GM12865 (cell line): ENCODE measurements at regions not wholly inside any gene's neighbourhood (a gene's known extent, or its start where the extent isn't known, plus 50 kb on each side); places are given as distances from the start of the nearest gene placed in this dataset.

ENCODE experiments used
- DNase-seq: peaks from one replicate; pipeline ENCODE4 v3.0.0; 2010; ENCODE audit warnings: low read depth
- H3K4me3 ChIP-seq: 2 replicates; pipeline ENCODE4 v1.5.1; 2011; ENCODE audit warnings: mild to moderate bottlenecking, low read depth, low read length, control low read depth
- TF ChIP-seq, protein P1 (sequence below): IDR thresholded peaks from 2 replicates; pipeline ENCODE4 v1.5.1; 2011; ENCODE audit warnings: low read length, control low read depth, low read depth, inconsistent platforms; ENCODE audit not compliant: insufficient read depth; ENCODE audit errors: missing control alignments

DNA sequence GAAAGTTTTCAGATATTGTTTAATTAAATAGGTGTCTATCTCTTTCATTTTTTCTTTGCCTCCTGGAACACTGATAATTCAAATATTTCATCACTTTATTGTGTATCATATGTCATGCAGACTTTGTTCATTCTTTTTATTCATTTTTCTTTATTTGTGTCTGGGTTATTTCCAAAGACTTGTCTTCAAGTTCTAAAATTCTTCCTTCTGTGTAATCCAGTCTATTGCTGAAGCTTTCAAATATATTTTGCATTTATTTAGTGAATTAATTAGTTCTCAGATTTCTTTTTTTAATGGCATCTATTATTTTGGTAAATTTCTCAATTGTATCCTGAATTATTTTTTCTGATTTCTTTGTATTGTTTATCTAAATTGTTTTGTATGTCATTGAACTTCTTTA, 70.1 kb downstream of the ZNF330 start:
- H3K4me3 ChIP-seq: no peak overlapping the region
- no peak for DNase-seq
- TF ChIP-seq, protein P1, sequence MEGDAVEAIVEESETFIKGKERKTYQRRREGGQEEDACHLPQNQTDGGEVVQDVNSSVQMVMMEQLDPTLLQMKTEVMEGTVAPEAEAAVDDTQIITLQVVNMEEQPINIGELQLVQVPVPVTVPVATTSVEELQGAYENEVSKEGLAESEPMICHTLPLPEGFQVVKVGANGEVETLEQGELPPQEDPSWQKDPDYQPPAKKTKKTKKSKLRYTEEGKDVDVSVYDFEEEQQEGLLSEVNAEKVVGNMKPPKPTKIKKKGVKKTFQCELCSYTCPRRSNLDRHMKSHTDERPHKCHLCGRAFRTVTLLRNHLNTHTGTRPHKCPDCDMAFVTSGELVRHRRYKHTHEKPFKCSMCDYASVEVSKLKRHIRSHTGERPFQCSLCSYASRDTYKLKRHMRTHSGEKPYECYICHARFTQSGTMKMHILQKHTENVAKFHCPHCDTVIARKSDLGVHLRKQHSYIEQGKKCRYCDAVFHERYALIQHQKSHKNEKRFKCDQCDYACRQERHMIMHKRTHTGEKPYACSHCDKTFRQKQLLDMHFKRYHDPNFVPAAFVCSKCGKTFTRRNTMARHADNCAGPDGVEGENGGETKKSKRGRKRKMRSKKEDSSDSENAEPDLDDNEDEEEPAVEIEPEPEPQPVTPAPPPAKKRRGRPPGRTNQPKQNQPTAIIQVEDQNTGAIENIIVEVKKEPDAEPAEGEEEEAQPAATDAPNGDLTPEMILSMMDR: no peak

DNA sequence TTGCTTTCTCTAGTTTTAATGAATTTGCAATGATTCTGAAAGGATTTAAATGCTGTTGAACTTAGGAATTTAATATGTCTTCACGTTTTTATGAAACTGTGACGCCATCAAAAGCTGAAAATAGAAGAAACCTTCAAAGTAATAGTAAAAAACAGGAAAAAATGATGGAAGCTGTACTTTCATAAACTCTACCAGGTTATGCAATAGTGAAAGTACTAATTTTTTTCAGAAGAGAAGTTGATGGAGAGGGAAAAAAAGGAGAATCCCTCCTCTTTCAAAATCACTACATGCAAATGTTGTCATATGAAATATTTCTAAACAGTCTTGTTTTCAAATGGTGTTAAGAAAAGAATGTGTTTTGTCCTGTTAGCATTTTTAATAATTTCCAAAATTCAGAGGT, 73.6 kb downstream of the ZNF330 start:
- TF ChIP-seq, protein P1: no peak
- no peak overlapping the region for H3K4me3 ChIP-seq
- DNase-seq: no peak

DNA sequence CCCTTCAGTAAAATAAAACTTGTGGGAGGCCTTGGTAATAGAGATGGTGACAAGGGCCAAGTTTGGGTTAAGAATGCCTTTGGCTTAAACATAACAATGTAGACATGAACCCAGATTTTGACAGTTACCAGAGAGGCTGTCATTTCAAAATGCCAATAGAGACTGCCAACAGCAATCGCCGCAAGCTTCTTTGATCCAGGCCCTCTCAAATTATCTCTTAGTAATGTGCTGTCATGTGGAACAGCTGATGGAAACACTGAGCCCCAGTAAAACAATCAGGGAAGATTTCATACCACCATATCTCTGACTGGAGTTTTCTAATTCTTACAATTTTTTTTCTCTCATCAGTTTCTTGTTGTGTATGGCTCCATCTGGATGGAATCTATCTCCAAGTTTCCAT, 80.5 kb downstream of the ZNF330 start:
- TF ChIP-seq, protein P1: no peak
- H3K4me3 ChIP-seq: no peak overlapping the region
- DNase-seq: no peak

DNA sequence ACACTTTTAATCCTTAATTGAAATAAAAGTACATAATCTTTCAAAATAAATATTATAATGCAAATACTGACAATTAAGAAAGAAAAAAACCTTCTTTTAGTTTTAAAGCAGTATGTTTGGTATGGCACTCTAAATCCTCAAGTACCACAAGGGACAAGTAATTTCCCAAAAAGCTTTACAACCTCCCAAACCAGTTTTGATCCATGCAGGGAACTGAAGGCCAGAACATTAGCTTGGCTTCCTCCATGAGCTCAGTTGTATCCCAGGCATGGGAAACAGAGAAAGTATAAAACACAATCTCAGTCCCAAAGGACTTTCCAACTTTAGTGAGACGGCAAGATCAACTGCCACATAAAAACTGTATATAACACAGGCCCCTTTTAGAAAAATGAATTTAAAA, 82.2 kb downstream of the ZNF330 start:
- H3K4me3 ChIP-seq: no peak overlapping the region
- DNase-seq: no peak
- TF ChIP-seq, protein P1: no peak

DNA sequence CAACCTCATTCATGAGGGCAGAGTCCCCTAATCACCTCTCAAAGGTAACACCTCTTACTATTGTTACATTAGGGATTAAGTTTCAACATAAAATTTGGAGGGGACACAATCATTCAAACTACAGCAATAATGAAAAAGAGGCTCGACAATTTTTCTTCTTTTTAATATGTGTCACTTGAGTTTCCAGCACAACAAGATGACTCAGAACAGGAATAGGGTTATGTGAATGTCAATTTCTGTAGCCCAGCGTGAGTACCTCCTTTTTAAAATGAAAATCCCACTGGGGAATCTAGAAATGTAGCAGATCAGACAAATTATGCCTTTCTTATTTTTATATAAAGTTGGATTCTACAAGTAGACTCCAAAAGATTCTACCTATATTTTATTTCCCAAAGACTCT, 83.7 kb downstream of the ZNF330 start:
- peak; percentile 36 for DNase-seq
- no peak overlapping the region for H3K4me3 ChIP-seq
- TF ChIP-seq, protein P1: no peak

DNA sequence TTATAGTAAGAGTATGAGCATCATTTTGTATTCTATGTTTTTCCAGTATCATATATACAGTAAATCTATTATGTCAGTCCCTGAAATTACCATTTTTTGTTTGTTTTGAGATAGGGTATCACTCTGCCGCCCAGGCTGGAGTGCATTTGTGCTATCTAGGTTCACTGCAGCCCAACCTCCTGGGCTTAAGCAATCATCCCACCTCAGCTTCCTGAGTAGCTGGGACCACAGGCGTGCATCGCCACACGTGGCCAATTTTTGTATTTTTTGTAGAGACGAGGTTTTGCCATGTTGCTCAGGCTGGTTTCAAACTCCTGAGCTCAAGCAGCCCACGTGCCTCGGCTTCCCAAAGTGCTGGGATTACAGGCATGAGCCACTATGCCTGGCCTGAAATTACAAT, 85.6 kb downstream of the ZNF330 start:
- no peak overlapping the region for H3K4me3 ChIP-seq
- DNase-seq: no peak
- TF ChIP-seq, protein P1: no peak

DNA sequence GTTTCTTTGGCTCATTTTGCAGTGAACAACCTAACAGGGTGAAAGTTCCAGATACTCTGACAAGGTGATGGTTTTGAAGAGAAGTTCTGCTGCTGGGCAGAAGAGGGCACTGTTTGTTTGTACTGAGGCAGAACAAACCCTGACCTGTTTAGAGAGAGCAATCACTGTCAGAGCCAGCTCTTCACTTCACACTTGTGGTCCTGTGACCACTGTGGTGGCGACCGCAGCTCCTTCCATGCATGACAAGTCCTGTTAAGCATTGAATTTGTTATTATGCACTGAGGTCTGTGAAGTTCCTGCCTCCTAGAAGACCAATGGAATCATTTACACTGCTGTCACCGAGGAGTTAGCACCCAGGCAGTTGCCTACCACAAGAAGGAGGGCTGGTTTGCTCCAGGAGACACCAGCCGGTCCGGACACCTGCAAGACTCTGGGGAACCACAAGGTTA, 86.6 kb downstream of the ZNF330 start:
- TF ChIP-seq, protein P1: peak; percentile 85
- DNase-seq: peak; percentile 98

More for the DNA sequence above, 86.6 kb downstream of the ZNF330 start:
- H3K4me3 ChIP-seq: no peak overlapping the region
